ENCODE measurements at regions not wholly inside any gene's neighbourhood (a gene's known extent, or its start where the extent isn't known, plus 50 kb on each side); places are given as distances from the start of the nearest gene placed in this dataset.

DNA sequence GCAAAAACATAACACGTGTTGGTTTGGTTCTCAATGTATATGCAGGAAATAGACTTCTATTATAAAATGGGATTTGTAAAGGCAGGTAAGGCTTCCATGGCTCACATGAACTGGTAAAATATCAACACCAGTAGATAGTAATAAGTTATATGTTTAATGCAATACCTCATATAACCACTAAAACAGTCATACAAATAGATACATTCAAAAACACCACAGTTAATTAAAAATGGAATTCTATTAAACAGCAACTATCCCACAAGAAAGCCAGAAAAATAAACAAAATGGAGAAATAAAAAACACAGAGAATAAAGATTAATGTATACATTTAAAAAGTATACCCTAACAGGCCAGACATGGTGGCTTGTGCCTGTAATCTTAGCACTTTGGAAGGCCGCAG, 243.8 kb upstream of the LRATD1 start:
- Mint-ChIP-seq H3K4me1 (ENCODE audit: low read depth) (no peaks in the 10 kb centered on the region), H3K27ac (no peak overlapping the region), H3K27me3 (ENCODE audit: low read depth) (no peaks in the 10 kb centered on the region), H3K4me3 (no peak overlapping the region), H3K36me3 (ENCODE audit: low read depth) (no peaks in the 10 kb centered on the region), H3K9me3 (ENCODE audit: insufficient read depth) (no peaks in the 10 kb centered on the region)
- ChIA-PET POLR2A (no interaction called here), CTCF (no interaction called here)
- no peak for ATAC-seq
- no peak for DNase-seq

DNA sequence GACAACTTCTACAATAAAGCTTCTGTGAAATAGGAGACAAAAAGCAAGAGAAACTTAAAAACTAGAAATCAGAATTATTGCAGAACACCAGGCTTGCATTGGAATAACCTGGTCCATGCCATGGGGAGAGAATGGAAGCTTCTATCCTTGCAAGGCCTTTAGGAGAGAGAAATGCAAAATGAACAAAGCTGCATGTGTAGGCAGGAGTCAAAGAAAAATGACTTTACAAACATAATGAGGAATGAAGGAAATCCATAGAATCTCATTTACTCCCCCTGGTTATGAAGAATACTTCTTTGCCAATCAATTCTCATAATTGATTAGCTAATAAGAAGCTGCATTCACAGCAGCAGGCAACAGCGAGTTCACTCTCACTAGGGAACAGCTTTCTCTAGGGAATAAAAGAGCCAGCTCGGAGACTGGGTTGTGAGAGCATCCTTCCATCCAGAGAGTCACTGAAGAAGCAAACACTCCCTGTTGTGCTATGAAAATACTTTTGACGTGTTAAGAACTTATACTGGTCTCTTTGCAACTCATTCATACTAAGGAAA, 235.9 kb upstream of the LRATD1 start:
- H3K27ac Mint-ChIP-seq: no peak overlapping the region
- POLR2A ChIA-PET: no interaction called here
- no peak for DNase-seq
- no peaks in the 10 kb centered on the region for H3K4me1 Mint-ChIP-seq (ENCODE audit: low read depth)
- CTCF ChIA-PET: no interaction called here
- H3K4me3 Mint-ChIP-seq: no peak overlapping the region
- ATAC-seq: no peak
- H3K27me3 Mint-ChIP-seq (ENCODE audit: low read depth): no peaks in the 10 kb centered on the region
- H3K36me3 Mint-ChIP-seq (ENCODE audit: low read depth): no peaks in the 10 kb centered on the region
- H3K9me3 Mint-ChIP-seq (ENCODE audit: insufficient read depth): peaks cover 3% of the 10 kb centered on the region

DNA sequence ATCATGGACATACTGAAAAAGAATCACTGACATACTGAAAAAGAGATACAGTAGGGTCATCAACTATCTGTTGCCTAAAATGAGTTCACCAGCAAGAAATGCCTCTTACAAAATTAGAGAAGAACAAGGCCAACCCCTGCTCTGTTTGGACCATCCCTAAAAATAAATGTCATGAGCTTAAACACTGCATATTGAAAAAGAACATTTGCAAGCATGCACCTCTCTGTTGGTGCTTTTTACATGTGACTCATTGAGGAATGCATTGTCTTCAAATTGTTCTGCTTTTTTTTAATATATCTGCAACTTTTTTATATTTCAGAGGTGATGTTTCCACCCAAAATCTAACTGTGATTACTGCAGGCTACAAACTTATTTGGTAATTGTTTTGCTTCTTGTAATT, 233.9 kb upstream of the LRATD1 start:
- peaks cover 3% of the 10 kb centered on the region for H3K9me3 Mint-ChIP-seq (ENCODE audit: insufficient read depth)
- H3K4me3 Mint-ChIP-seq: no peak overlapping the region
- H3K4me1 Mint-ChIP-seq (ENCODE audit: low read depth): no peaks in the 10 kb centered on the region
- DNase-seq: no peak
- no peaks in the 10 kb centered on the region for H3K36me3 Mint-ChIP-seq (ENCODE audit: low read depth)
- H3K27me3 Mint-ChIP-seq (ENCODE audit: low read depth): no peaks in the 10 kb centered on the region
- no peak for ATAC-seq
- CTCF ChIA-PET: no interaction called here
- POLR2A ChIA-PET: no interaction called here
- no peak overlapping the region for H3K27ac Mint-ChIP-seq

DNA sequence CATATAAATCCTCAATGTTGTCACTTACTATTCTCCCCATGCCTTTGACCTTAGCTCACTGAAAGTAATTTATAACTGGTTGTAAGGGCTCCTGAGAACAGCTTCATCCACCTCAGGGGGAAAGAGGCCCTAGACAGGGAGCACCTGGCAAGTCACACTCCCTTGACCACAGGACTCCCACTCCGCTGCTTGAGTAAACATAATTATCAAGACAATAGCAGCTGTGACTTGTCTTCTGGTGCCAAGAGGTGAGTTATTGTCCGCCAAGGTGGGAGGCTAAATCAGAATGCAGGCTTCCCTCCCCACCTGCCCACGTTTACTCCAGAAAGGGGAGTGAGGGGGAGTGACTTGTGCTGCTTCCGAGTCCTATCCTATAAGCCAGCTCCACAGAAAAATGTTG, 230.6 kb upstream of the LRATD1 start:
- no peak overlapping the region for H3K27ac Mint-ChIP-seq
- H3K36me3 Mint-ChIP-seq (ENCODE audit: low read depth): no peaks in the 10 kb centered on the region
- POLR2A ChIA-PET: no interaction called here
- no peaks in the 10 kb centered on the region for H3K27me3 Mint-ChIP-seq (ENCODE audit: low read depth)
- DNase-seq: no peak
- no peaks in the 10 kb centered on the region for H3K4me1 Mint-ChIP-seq (ENCODE audit: low read depth)
- ATAC-seq: no peak
- H3K9me3 Mint-ChIP-seq (ENCODE audit: insufficient read depth): peaks cover 3% of the 10 kb centered on the region
- CTCF ChIA-PET: no interaction called here
- H3K4me3 Mint-ChIP-seq: no peak overlapping the region

DNA sequence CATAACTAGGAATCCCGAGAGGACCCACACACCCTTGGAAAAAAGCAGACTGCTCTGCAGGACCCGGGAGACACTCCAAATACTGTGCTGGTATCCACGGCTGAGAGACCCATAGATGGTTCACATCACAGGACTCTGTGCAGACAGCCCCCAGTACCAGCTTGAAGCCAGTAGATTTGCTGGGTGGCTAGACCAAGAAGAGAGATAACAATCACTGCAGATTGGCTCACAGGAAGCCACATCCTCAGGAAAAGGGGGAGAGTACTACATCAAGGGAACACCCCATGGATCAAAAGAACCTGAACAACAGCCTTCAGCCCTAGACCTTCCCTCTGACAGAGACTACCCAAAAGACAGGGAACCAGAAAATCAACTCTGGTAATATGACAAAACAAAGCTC, 223.8 kb upstream of the LRATD1 start:
- ChIA-PET CTCF (no interaction called here), POLR2A (no interaction called here)
- H3K4me1 Mint-ChIP-seq (ENCODE audit: low read depth): no peaks in the 10 kb centered on the region
- H3K27me3 Mint-ChIP-seq (ENCODE audit: low read depth): no peaks in the 10 kb centered on the region
- H3K36me3 Mint-ChIP-seq (ENCODE audit: low read depth): no peaks in the 10 kb centered on the region
- no peak for DNase-seq
- no peak for ATAC-seq
- no peak overlapping the region for H3K4me3 Mint-ChIP-seq
- H3K9me3 Mint-ChIP-seq (ENCODE audit: insufficient read depth): peaks cover 5% of the 10 kb centered on the region
- H3K27ac Mint-ChIP-seq: no peak overlapping the region

DNA sequence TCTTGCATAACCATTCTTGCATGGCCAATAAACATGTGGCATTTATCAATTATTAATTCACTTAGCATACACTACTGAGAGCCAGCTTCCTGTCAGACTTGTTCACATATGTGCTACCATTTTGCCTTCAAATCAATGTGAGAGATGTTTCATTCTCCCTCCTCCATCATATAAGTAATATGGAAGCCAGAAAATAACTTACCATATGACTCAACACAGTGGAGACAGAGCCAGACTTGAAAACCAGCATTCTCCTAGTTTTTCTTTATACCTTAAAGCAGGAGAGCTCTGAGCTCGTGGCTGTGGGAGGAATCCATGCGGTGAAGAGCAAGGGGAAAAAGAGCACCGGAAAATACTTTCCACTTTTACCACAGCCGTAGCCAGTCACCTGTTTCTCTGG, 215.0 kb upstream of the LRATD1 start:
- ChIA-PET POLR2A (no interaction called here), CTCF (no interaction called here)
- no peak for ATAC-seq
- H3K27ac Mint-ChIP-seq: no peak overlapping the region
- no peaks in the 10 kb centered on the region for H3K36me3 Mint-ChIP-seq (ENCODE audit: low read depth)
- H3K27me3 Mint-ChIP-seq (ENCODE audit: low read depth): no peaks in the 10 kb centered on the region
- H3K4me1 Mint-ChIP-seq (ENCODE audit: low read depth): no peaks in the 10 kb centered on the region
- DNase-seq: no peak
- H3K9me3 Mint-ChIP-seq (ENCODE audit: insufficient read depth): peaks cover 6% of the 10 kb centered on the region
- H3K4me3 Mint-ChIP-seq: no peak overlapping the region

DNA sequence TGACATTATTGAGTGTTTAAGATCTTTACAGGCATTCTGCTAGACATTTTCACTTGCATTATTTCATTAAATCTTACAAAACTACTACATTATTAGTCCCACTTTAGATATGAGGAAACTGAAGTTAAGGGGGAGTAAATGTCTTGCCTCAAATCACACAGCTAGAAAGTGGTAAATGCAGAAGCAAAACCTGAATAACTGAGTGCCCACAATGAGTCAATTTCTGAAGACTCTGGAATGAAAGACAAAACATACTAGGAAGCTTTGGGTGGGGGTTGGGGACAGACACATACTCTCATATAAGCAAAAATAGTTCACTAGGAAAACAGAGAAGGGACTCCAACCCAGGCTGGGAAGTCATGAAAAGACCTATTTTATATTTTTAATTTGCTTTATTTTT, 214.4 kb upstream of the LRATD1 start:
- Mint-ChIP-seq H3K36me3 (ENCODE audit: low read depth) (no peaks in the 10 kb centered on the region), H3K27ac (no peak overlapping the region), H3K9me3 (ENCODE audit: insufficient read depth) (peaks cover 6% of the 10 kb centered on the region), H3K4me1 (ENCODE audit: low read depth) (no peaks in the 10 kb centered on the region), H3K27me3 (ENCODE audit: low read depth) (no peaks in the 10 kb centered on the region), H3K4me3 (no peak overlapping the region)
- CTCF ChIA-PET: no interaction called here
- POLR2A ChIA-PET: no interaction called here
- ATAC-seq: no peak
- DNase-seq: no peak

DNA sequence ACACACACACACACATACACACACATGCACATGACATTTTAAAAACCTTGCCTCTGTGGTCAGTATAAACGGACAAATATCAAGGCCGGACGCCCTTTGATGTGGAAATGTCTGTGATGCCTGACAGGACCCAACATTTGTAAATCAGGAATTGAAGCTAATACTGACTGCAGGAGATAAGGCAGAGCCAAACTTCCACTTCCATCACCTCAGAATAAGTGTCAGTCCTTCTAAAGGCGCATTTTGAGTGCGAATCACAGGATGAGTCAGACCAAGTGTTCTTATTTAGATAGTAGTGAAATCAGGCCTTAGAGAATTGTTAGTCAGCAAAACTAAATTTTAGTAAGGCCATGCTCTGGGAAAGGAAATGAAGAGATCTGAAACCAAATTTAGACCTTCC, 211.7 kb upstream of the LRATD1 start:
- DNase-seq (no peak), ATAC-seq (no peak)
- no peaks in the 10 kb centered on the region for H3K4me1 Mint-ChIP-seq (ENCODE audit: low read depth)
- ChIA-PET POLR2A (no interaction called here), CTCF (no interaction called here)
- no peaks in the 10 kb centered on the region for H3K36me3 Mint-ChIP-seq (ENCODE audit: low read depth)
- H3K27me3 Mint-ChIP-seq (ENCODE audit: low read depth): no peaks in the 10 kb centered on the region
- no peak overlapping the region for H3K27ac Mint-ChIP-seq
- no peaks in the 10 kb centered on the region for H3K9me3 Mint-ChIP-seq (ENCODE audit: insufficient read depth)
- H3K4me3 Mint-ChIP-seq: no peak overlapping the region

DNA sequence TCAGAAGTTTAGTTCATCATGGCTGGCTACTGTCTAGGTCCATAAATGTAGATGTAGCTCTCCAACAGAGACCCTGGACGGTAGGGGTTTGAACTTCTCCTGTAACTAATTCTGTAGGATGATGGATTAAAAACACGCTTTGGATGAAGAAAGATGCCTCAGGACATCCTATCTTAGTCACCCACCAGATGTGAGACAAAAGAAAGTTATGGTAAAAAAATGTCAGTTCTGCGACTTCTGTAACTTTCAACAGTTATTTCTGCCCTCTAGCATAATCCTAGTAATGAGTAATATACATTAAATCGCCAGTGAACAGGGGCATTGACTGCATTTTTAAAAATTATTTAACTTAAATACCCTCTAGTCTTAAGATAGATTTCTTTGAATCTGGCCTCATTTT, 210.1 kb upstream of the LRATD1 start:
- ATAC-seq (no peak), DNase-seq (no peak)
- ChIA-PET CTCF (no interaction called here), POLR2A (no interaction called here)
- Mint-ChIP-seq H3K4me1 (ENCODE audit: low read depth) (no peaks in the 10 kb centered on the region), H3K4me3 (no peak overlapping the region), H3K27ac (no peak overlapping the region), H3K27me3 (ENCODE audit: low read depth) (no peaks in the 10 kb centered on the region), H3K9me3 (ENCODE audit: insufficient read depth) (no peaks in the 10 kb centered on the region), H3K36me3 (ENCODE audit: low read depth) (no peaks in the 10 kb centered on the region)

DNA sequence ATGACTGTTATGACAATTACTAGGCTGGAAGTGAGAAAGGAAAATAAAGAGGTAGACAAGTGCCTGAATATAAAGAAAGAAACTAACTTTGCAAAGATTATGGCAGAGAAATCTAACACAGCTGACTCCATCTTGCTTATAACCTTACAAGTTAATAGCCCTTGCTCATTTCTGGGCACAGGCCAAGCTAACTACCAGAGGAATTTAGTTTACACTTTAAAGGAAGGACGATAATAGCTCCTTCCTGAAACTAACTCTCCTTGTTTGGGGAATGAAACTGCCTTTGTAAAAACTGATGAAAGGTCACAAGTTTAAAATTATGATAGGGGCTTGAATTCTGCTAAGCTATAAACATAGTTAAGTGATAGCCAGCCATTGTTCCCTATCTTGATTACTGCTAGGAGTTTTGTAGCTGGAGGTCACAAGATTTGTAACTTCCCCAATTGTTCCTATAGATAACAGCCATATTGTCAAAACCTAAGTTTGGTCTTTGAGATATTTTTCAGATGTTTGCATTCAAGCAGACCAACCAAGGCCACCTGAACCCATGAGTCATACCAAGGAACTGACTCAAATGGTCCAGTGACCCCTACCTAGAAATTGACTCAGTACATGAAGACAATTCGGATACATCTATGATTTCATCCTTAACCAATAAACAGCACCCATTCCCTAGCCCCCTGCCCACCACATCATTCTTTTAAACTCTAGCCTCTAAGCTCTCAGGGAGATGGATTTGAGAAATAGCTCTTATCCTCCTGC, 209.2 kb upstream of the LRATD1 start:
- Mint-ChIP-seq H3K27me3 (ENCODE audit: low read depth) (no peaks in the 10 kb centered on the region), H3K36me3 (ENCODE audit: low read depth) (no peaks in the 10 kb centered on the region), H3K4me3 (no peak overlapping the region), H3K27ac (no peak overlapping the region), H3K9me3 (ENCODE audit: insufficient read depth) (no peaks in the 10 kb centered on the region), H3K4me1 (ENCODE audit: low read depth) (no peaks in the 10 kb centered on the region)
- DNase-seq: no peak
- CTCF ChIA-PET: no interaction called here
- POLR2A ChIA-PET: no interaction called here
- ATAC-seq: no peak

DNA sequence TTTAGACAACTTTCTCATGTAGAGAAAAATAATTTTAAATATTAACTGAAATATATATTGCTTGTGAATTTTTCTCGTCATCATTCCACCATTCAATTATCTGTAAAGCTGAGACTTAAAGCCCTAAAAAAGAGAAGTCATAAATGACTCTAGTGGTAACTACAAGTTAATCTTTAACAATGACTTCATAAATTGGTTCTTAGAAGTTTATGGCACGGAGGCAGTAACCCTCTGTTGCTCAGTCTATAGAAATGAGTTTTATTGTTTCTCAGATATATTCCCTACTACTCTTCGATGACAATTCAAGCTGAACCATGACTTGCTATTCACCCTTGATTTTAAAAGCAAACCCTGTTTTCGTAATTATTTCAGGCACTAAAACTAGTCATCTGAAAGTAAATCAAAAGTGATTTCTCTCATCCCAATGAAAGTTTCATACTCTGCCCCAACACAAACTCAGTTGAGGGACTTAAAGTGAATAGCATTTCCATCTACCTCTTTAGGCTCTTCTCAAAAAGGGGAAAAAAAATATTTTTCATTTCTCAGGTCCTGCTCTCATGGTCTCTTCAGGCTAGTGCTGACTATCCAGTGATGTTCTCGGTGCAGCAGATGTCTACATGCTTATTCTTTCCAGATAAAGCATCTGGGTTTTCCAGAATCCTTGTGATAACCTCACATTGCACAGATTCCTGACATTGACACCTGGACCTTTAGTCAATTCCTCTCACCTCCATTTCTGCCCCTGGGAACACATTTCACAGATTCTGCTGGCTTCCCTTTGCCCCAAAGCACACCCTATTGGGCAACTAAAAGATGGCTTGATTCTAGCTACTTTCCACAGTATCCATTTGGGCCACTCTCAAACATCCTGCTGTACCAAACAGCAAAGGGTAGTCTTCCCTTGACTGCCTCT, 207.8 kb upstream of the LRATD1 start:
- POLR2A ChIA-PET: no interaction called here
- no peak overlapping the region for H3K27ac Mint-ChIP-seq
- H3K36me3 Mint-ChIP-seq (ENCODE audit: low read depth): no peaks in the 10 kb centered on the region
- ATAC-seq: no peak
- H3K4me3 Mint-ChIP-seq: no peak overlapping the region
- CTCF ChIA-PET: no interaction called here
- no peaks in the 10 kb centered on the region for H3K9me3 Mint-ChIP-seq (ENCODE audit: insufficient read depth)
- no peak for DNase-seq
- H3K4me1 Mint-ChIP-seq (ENCODE audit: low read depth): no peaks in the 10 kb centered on the region
- no peaks in the 10 kb centered on the region for H3K27me3 Mint-ChIP-seq (ENCODE audit: low read depth)

DNA sequence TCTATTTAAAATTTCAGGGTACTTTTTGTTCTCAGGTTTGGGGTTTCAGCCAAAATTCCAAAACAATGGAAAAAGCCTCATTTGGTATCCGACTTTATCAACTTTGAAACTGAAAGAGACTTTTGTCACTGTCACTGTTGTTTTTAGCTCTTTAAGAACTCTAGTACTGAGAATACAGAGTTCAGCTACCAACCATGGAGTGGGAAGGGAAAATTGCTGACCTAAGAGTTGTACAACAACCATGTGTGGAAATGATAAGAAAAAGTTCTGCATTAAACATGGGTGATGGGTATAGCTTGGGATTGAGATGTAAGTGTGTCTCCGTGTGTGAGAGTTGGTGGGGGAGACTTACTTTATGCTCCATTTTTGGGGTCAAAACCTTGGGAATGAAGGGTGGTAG, 206.6 kb upstream of the LRATD1 start:
- no peak for ATAC-seq
- DNase-seq: no peak
- POLR2A ChIA-PET: no interaction called here
- H3K4me3 Mint-ChIP-seq: no peak overlapping the region
- no peaks in the 10 kb centered on the region for H3K9me3 Mint-ChIP-seq (ENCODE audit: insufficient read depth)
- H3K4me1 Mint-ChIP-seq (ENCODE audit: low read depth): no peaks in the 10 kb centered on the region
- CTCF ChIA-PET: no interaction called here
- H3K27me3 Mint-ChIP-seq (ENCODE audit: low read depth): no peaks in the 10 kb centered on the region
- H3K27ac Mint-ChIP-seq: no peak overlapping the region
- no peaks in the 10 kb centered on the region for H3K36me3 Mint-ChIP-seq (ENCODE audit: low read depth)

Data from activated CD8-positive, alpha-beta T cell treated with anti-CD3 and anti-CD28 coated beads, Interleukin-2, amount 10 ng/mL, durations not matched to agents 7 days and 5 days (primary cell).